Prostate gland (tissue), 2 donors: ENCODE measurements at regions not wholly inside any gene's neighbourhood (a gene's known extent, or its start where the extent isn't known, plus 50 kb on each side); places are given as distances from the start of the nearest gene placed in this dataset.

ENCODE experiments used
- DNase-seq: peaks from one replicate; pipeline ENCODE4 v3.0.0-alpha.2; 2019; ENCODE audit warnings: low spot score
- H3K27ac ChIP-seq, 2 donors: fragments of 200-600 bp; sonication (generic); 2 replicates each; pipeline ENCODE4 v1.5.1; 2017 to 2019
- H3K27me3 ChIP-seq: fragments of 200-600 bp; sonication (generic); replicated peaks from 2 replicates; pipeline ENCODE4 v1.5.1; 2019; ENCODE audit not compliant: insufficient read depth
- H3K36me3 ChIP-seq, 2 donors: fragments of 200-600 bp; sonication (generic); 1 replicate in 1 of 2; 2 replicates in 1 of 2; pipeline versions ENCODE4 v1.5.1 to v1.8.1; 2017 to 2019
- H3K4me1 ChIP-seq: fragments of 200-600 bp; sonication (generic); replicated peaks from 2 replicates; pipeline ENCODE4 v1.5.1; 2019
- H3K4me3 ChIP-seq, 2 donors: fragments of 200-600 bp; sonication (generic); 2 replicates each; pipeline ENCODE4 v1.5.1; 2017 to 2019
- H3K9me3 ChIP-seq: fragments of 200-600 bp; sonication (generic); 2 replicates; pipeline ENCODE4 v1.5.1; 2017
- POLR2A ChIP-seq: fragments of 450-650 bp; IDR thresholded peaks from one replicate; pipeline ENCODE4 v1.6.1; 2016; ENCODE audit warnings: antibody characterized with exemption, mild to moderate bottlenecking
- POLR2AphosphoS5 ChIP-seq: sonication (generic); formaldehyde crosslinking; IDR thresholded peaks from one replicate; pipeline ENCODE4 v1.6.1; 2017; ENCODE audit warnings: antibody characterized with exemption
- WGBS: methylation state at CpG from one replicate; pipeline ENCODE4 v1.1.5; 2018; 5-methylcytosine and 5-hydroxymethylcytosine counted together
- intact Hi-C: fragments of 100-400 bp; cut with DNase I; formaldehyde crosslinking; loops from one replicate; pipeline ENCODE4 v1.14.2; 2022
- TF ChIP-seq, protein P1 (sequence below), 4 experiments: fragments of 200-600 bp in 2 of 4; fragments of 450-650 bp in 2 of 4; sonication (generic) in 2 of 4; IDR thresholded peaks; 1 replicate in 3 of 4; 2 replicates in 1 of 4; pipeline ENCODE4 v1.5.1; 2016 to 2019; ENCODE audit warnings: antibody characterized with exemption in 4 of 4, mild to moderate bottlenecking in 2 of 4, moderate library complexity in 2 of 4

DNA sequence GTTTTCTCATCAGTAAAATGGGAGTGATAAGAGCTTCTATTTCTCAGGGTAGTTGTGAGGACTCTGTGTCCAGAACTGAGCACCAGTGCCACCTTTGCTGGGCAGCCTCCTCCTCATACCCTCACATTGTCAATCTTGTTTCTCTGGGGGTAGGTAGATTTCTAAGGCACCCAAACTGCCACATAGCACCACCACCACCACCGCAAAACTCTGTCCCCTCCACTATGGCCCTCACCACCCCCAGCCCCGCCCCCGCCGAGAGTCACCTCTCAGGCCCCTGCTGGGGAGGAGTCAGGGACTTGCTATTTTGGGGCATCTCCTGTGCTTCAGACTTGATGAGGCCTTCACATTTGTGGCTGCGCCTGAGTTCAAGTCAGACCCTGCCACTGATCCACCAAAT is 549.2 kb downstream of the PTPRU start:
- no peaks in the 10 kb centered on the region for H3K4me1 ChIP-seq
- DNase-seq: no peak
- WGBS: 81% methylated on average over 5 of the region's 5 CpGs
- intact Hi-C loops: no loop called here
- no peaks in the 10 kb centered on the region for H3K27me3 ChIP-seq
- H3K27ac ChIP-seq: no peak overlapping the region
- H3K4me3 ChIP-seq: no peak overlapping the region
- no peaks in the 10 kb centered on the region for H3K36me3 ChIP-seq
- TF ChIP-seq, protein P1, sequence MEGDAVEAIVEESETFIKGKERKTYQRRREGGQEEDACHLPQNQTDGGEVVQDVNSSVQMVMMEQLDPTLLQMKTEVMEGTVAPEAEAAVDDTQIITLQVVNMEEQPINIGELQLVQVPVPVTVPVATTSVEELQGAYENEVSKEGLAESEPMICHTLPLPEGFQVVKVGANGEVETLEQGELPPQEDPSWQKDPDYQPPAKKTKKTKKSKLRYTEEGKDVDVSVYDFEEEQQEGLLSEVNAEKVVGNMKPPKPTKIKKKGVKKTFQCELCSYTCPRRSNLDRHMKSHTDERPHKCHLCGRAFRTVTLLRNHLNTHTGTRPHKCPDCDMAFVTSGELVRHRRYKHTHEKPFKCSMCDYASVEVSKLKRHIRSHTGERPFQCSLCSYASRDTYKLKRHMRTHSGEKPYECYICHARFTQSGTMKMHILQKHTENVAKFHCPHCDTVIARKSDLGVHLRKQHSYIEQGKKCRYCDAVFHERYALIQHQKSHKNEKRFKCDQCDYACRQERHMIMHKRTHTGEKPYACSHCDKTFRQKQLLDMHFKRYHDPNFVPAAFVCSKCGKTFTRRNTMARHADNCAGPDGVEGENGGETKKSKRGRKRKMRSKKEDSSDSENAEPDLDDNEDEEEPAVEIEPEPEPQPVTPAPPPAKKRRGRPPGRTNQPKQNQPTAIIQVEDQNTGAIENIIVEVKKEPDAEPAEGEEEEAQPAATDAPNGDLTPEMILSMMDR (IDR thresholded peaks at IDR 0.05): no peak
- TF ChIP-seq POLR2A (no peak), POLR2AphosphoS5 (no peak)
- H3K9me3 ChIP-seq: no peaks in the 10 kb centered on the region

DNA sequence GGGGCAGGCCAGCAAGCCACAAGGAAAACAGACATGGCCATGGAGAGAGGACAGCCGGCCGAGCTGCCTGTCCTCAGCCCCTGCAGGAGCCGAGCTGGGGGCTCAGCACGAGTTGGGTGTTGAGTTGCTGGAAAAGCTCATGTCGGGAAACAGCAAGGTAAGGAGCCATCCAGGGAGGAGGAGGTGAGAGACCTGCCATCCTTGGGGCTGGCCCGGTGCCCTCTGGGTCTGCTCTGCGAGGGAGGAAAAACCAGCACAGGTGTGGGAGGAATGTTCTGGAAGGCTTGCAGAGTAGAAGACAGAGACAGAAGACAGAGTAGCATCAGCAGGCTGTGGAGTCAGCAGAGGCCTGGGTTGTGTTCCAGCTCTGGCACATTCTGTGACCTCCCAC is 548.8 kb downstream of the PTPRU start:
- intact Hi-C loops: no loop called here
- Histone ChIP-seq H3K4me1 (no peaks in the 10 kb centered on the region), H3K9me3 (no peaks in the 10 kb centered on the region), H3K36me3 (no peaks in the 10 kb centered on the region), H3K27me3 (no peaks in the 10 kb centered on the region), H3K27ac (no peak overlapping the region), H3K4me3 (no peak overlapping the region)
- peak; percentile 1 for DNase-seq
- WGBS: 64% methylated on average over 7 of the region's 7 CpGs
- TF ChIP-seq POLR2AphosphoS5: no peak
- TF ChIP-seq POLR2A: no peak
- TF ChIP-seq, protein P1 (IDR thresholded peaks at IDR 0.05): no peak

DNA sequence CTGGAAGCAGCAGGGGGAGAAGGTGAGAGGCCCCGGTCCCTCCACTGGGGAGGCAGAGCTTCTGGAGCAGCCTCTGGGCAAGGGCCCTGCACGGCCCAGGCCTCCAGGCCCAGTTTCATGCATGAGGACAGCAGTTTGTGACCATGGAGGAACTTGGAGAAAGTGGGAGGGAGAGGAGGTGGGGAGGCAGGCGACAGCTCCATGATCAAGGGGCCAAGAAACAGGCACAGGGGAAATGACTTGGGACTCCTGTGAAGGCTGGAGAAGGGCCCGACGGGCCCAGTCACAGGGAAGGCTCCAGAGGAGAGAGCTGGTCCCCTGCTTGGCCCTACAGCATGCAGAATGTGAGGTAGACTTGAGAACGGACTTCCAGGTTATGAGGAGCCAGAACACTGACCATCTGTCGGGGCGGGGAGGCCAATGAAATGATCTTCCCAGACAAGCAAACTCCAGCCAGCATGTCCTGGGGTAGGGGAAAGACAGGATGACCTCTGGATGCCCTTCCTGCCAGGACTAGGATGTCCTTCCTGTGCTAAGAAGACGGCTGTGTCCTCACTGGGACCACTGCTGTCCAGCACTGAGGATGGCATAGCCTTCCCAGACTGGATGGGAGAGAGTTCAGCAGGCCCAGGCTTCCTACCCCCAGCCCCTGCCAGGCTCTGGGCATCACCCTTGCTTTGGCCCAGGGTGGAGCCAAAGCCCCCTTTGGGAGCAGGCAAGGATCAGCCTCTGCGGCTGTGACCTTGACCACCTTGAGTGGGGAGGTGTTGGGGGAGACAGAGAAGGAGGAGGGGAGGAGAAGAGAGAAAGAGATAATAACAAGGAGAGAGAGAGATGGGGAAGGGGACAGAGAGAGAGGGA is 548.2 kb downstream of the PTPRU start:
- TF ChIP-seq POLR2A: no peak
- TF ChIP-seq POLR2AphosphoS5: no peak
- TF ChIP-seq, protein P1 (IDR thresholded peaks at IDR 0.05): no peak
- DNase-seq: peak; percentile 2
- Histone ChIP-seq H3K4me1 (no peaks in the 10 kb centered on the region), H3K9me3 (no peaks in the 10 kb centered on the region), H3K27ac (no peak overlapping the region), H3K27me3 (no peaks in the 10 kb centered on the region), H3K36me3 (no peaks in the 10 kb centered on the region), H3K4me3 (no peak overlapping the region)
- WGBS: 71% methylated on average over 10 of the region's 10 CpGs
- intact Hi-C loops: no loop called here

DNA sequence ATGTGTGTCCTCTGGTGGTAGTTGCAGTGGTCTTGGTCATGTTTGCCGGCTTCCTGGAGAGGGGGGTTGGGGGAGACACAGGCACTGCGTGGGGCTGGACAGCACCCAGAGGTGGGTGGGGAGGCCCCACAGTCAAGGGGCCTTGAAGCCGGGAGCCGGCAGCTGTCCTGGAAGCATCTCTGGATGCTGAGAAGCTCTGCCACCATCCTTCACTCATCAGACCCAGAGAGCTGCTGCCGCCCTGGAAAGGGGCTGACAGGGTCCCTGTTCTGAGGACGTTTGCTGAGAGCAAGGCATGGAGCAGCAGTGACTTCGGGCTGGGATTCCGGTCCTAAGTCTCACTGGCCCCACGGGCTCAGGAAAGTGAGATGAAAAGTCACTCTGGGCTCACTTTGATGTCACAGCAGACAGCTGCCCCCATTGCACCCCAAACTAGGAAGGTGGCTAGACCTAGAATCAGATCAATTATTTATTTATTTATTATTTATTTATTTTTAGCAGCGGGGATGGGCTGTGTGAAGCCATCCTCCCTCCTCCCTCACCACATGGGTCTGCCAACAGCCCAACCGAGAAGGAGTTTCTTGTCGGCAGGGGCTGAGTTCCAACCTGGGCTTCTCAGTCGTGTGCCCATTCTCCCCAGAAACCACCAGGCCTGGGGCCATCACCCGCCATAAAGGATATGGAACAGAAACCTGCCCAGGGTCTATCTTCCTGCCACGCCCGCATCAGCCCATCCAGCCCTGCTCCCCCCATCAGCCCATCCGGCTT is 547.4 kb downstream of the PTPRU start:
- intact Hi-C loops: no loop called here
- H3K36me3 ChIP-seq: no peaks in the 10 kb centered on the region
- H3K27me3 ChIP-seq: no peaks in the 10 kb centered on the region
- no peaks in the 10 kb centered on the region for H3K4me1 ChIP-seq
- no peak for TF ChIP-seq POLR2AphosphoS5
- TF ChIP-seq, protein P1 (IDR thresholded peaks at IDR 0.05): no peak
- TF ChIP-seq POLR2A: no peak
- no peak overlapping the region for H3K4me3 ChIP-seq
- H3K9me3 ChIP-seq: no peaks in the 10 kb centered on the region
- WGBS: 82% methylated on average over 17 of the region's 17 CpGs
- peak; percentile 1 for DNase-seq
- no peak overlapping the region for H3K27ac ChIP-seq
